Kasumi-1 (cell line): ENCODE measurements at regions not wholly inside any gene's neighbourhood (a gene's known extent, or its start where the extent isn't known, plus 50 kb on each side); places are given as distances from the start of the nearest gene placed in this dataset.

Source experiments
- DNase-seq, 2 experiments: peaks; one replicate each; lab custom pipeline; 2025; lab: John Stamatoyannopoulos, UW

GRCh38 chr2:237035781-237036475 lies 49.8 kb upstream of the COPS8 start:
- DNase-seq = no peak
